ENCODE measurements at regions not wholly inside any gene's neighbourhood (a gene's known extent, or its start where the extent isn't known, plus 50 kb on each side); places are given as distances from the start of the nearest gene placed in this dataset.

- TF ChIP-seq YY1 (IDR thresholded peaks at IDR 0.05; ENCODE audit: insufficient read depth, insufficient read length), result no peak
- TF ChIP-seq SUZ12 (IDR thresholded peaks at IDR 0.05; ENCODE audit: extremely low read depth, insufficient read depth, insufficient read length), result no peak
Measured at GRCh38 chr2:163123526-163123925, 285.0 kb upstream of the KCNH7 start.
